Thoracic aorta (tissue), 2 donors: ENCODE measurements at regions not wholly inside any gene's neighbourhood (a gene's known extent, or its start where the extent isn't known, plus 50 kb on each side); places are given as distances from the start of the nearest gene placed in this dataset.

ENCODE experiments used
- ATAC-seq: fragments of 150-250 bp; one replicate; pipeline ENCODE4 v1.8.0; 2017; ENCODE audit warnings: low read depth; ENCODE audit not compliant: insufficient number of reproducible peaks, low FRiP score
- DNase-seq: peaks from one replicate; pipeline ENCODE4 v3.0.0-alpha.2; 2020; ENCODE audit warnings: low spot score
- H3K27ac ChIP-seq, 2 donors: fragments of 200-600 bp; sonication (generic); 1 replicate in 1 of 2; 2 replicates in 1 of 2; pipeline ENCODE4 v1.5.1; 2016; ENCODE audit warnings: mild to moderate bottlenecking in 2 of 2, moderate library complexity in 2 of 2
- H3K27me3 ChIP-seq: fragments of 200-600 bp; sonication (generic); replicated peaks from 2 replicates; pipeline ENCODE4 v1.6.0; 2016; ENCODE audit warnings: mild to moderate bottlenecking; ENCODE audit not compliant: insufficient read depth
- H3K36me3 ChIP-seq: fragments of 200-600 bp; sonication (generic); one replicate; pipeline ENCODE4 v1.5.1; 2016
- H3K4me1 ChIP-seq, 2 donors: fragments of 200-600 bp; sonication (generic); 1 replicate in 1 of 2; 2 replicates in 1 of 2; pipeline versions ENCODE4 v1.5.1 to v1.6.0; 2016; ENCODE audit warnings: low read depth in 2 of 2, mild to moderate bottlenecking in 1 of 2; ENCODE audit not compliant: control insufficient read depth in 1 of 2
- H3K4me3 ChIP-seq: fragments of 200-600 bp; sonication (generic); 2 replicates; pipeline ENCODE4 v1.5.1; 2016; ENCODE audit warnings: mild to moderate bottlenecking
- H3K9me3 ChIP-seq: fragments of 200-600 bp; sonication (generic); 2 replicates; pipeline ENCODE4 v1.5.1; 2016
- TF ChIP-seq, protein P1 (sequence below): fragments of 200-600 bp; sonication (generic); IDR thresholded peaks from one replicate; pipeline ENCODE4 v1.5.1; 2019; ENCODE audit warnings: antibody characterized with exemption

DNA sequence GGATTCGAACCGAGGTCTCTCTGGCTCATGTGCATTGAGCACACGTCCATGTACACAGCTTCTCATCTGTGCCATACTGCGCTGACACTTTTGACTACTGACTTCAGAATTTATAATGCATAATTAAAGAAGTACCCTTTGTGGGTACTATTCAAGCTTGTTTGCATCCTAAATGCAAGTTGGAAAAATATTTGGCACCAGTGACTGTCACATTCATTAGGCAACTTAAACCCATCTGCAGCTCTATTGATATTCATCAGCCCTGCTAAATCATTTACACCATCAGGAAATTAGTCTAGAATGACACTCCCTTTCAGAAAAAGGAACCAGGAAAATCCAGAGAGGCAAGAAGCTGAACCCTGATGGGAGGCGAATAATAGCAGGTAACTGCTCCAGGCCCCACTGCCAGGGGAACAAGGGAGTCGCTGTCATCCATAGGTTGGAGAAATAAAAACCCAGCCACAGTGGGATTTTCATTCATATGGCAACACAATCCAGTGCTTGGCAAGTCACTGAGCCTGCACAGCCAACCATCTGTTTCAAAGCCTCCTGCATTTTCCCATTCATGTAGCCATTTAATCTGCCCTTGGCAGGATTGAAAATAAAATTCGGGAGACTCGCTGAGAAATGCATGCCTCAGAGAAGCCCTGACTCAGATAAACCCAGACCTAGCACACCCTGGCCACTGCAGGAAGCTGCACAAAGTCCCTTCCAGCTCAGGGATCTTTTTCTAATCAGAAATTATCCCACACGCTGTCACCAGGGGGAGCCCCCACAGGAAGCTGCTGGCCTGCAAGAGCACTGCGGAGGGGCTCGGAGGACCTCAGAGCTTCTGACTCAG is 103.0 kb upstream of the VEPH1 start:
- DNase-seq (no peak), ATAC-seq (no peak)
- H3K36me3 ChIP-seq: no peaks in the 10 kb centered on the region
- H3K27me3 ChIP-seq: no peaks in the 10 kb centered on the region
- no peaks in the 10 kb centered on the region for H3K9me3 ChIP-seq
- TF ChIP-seq, protein P1, sequence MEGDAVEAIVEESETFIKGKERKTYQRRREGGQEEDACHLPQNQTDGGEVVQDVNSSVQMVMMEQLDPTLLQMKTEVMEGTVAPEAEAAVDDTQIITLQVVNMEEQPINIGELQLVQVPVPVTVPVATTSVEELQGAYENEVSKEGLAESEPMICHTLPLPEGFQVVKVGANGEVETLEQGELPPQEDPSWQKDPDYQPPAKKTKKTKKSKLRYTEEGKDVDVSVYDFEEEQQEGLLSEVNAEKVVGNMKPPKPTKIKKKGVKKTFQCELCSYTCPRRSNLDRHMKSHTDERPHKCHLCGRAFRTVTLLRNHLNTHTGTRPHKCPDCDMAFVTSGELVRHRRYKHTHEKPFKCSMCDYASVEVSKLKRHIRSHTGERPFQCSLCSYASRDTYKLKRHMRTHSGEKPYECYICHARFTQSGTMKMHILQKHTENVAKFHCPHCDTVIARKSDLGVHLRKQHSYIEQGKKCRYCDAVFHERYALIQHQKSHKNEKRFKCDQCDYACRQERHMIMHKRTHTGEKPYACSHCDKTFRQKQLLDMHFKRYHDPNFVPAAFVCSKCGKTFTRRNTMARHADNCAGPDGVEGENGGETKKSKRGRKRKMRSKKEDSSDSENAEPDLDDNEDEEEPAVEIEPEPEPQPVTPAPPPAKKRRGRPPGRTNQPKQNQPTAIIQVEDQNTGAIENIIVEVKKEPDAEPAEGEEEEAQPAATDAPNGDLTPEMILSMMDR: peak; percentile 73
- peaks cover 0 to 6% of the 10 kb centered on the region in 2 donors for H3K4me1 ChIP-seq
- H3K27ac ChIP-seq: no peak overlapping the region
- no peak overlapping the region for H3K4me3 ChIP-seq

DNA sequence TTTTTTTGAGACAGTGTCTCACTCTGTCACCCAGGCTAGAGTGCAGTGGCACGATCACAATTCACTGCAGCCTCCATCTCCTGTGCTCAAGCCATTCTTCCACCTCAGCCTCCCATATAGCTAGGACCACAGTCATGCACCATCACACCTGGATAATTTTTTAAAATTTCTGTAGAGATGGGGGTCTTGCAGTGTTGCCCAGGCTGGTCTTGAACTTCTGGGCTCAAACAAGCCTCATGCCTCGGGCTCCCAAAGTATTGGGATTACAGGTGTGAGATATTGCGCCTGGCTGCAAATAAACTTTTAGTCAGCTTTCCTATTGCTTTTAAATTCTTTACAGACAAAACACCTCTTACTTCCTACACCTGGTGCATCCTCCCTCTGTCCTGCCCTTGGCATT is 102.1 kb upstream of the VEPH1 start:
- H3K36me3 ChIP-seq: no peaks in the 10 kb centered on the region
- DNase-seq (no peak), ATAC-seq (no peak)
- H3K9me3 ChIP-seq: no peaks in the 10 kb centered on the region
- peaks cover 0 to 6% of the 10 kb centered on the region in 2 donors for H3K4me1 ChIP-seq
- no peak overlapping the region for H3K4me3 ChIP-seq
- H3K27ac ChIP-seq: no peak overlapping the region
- TF ChIP-seq, protein P1: no peak
- H3K27me3 ChIP-seq: no peaks in the 10 kb centered on the region

DNA sequence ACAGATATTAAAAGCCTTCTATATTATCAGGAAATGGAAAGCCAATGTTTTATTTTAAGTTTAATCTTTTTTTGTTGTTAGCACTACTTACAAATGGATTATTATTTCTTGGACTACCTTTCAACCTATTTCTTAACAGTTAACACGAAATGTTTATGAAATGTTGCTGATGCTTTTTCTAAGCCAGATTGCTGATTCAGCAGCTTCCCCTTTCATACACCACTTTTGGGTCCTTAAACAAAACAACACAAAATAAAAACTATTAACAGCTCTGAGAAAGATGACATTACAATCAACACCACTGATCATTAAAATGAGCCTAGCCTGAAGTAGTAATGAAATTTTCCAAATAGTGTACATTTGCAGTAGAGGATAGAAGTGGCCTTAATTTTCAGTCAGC is 99.2 kb upstream of the VEPH1 start:
- TF ChIP-seq, protein P1: no peak
- Histone ChIP-seq H3K36me3 (no peaks in the 10 kb centered on the region), H3K27ac (no peak overlapping the region), H3K9me3 (no peaks in the 10 kb centered on the region), H3K4me1 (peaks cover 0 to 6% of the 10 kb centered on the region in 2 donors), H3K27me3 (no peaks in the 10 kb centered on the region), H3K4me3 (no peak overlapping the region)
- ATAC-seq (no peak), DNase-seq (no peak)

DNA sequence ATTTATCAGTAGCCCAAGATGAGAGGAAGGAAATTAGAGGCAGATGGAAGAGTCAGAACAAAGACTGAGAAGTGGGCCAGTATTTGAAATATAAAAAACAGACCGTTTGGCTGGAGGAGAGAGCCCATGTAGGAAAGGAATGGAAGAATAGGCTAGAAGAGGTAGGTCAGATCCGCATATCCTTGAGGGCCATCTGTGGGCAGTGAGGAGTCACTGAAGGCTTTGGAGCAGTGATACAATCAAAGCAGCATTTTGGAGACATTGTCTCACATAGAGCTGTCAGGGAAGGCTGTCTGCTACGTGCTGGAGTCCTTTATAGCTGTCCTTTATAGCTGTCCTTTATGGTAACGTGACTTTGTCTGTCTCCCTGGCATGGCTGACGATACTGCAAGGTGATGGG is 92.0 kb upstream of the VEPH1 start:
- Histone ChIP-seq H3K36me3 (no peaks in the 10 kb centered on the region), H3K27ac (no peak overlapping the region), H3K27me3 (no peaks in the 10 kb centered on the region), H3K4me3 (no peak overlapping the region), H3K9me3 (no peaks in the 10 kb centered on the region), H3K4me1 (no peaks in the 10 kb centered on the region)
- TF ChIP-seq, protein P1: no peak
- DNase-seq (no peak), ATAC-seq (no peak)

DNA sequence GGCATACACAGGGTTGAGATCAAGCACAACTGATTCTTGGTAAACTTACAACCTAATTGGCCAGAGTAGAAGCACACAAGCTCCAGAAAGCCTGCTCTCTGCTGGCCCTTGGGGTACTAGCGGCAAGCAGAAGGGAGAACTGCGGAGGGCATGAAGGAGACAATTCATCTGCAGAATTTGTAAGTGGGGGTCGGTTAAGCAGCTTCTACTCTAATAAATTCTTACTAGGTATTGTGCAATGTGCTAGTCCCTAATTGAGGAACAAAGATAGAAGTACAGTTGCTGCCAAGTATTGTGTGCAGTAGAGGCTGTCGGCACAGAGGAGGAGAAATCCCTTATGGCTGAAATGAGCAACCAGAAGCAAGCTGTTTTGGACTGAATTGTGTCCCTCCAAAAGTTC is 91.2 kb upstream of the VEPH1 start:
- H3K27me3 ChIP-seq: no peaks in the 10 kb centered on the region
- no peaks in the 10 kb centered on the region for H3K36me3 ChIP-seq
- DNase-seq (no peak), ATAC-seq (no peak)
- H3K27ac ChIP-seq: no peak overlapping the region
- H3K4me1 ChIP-seq: no peaks in the 10 kb centered on the region
- no peak overlapping the region for H3K4me3 ChIP-seq
- TF ChIP-seq, protein P1: no peak
- no peaks in the 10 kb centered on the region for H3K9me3 ChIP-seq
